Sigmoid colon (tissue), 6 donors: ENCODE measurements at regions not wholly inside any gene's neighbourhood (a gene's known extent, or its start where the extent isn't known, plus 50 kb on each side); places are given as distances from the start of the nearest gene placed in this dataset.

Source experiments
- DNase-seq: peaks from one replicate; pipeline ENCODE4 v3.0.0-alpha.2; 2019
- H3K27ac ChIP-seq, 4 donors: fragments of 200-600 bp; sonication (generic); one replicate each; pipeline ENCODE4 v1.5.1; 2016 to 2019; ENCODE audit warnings: mild to moderate bottlenecking in 1 of 4
- H3K27me3 ChIP-seq, 3 donors: fragments of 200-600 bp; sonication (generic); one replicate each; pipeline ENCODE4 v1.5.1; 2019; ENCODE audit warnings: mild to moderate bottlenecking in 1 of 3
- H3K36me3 ChIP-seq, 4 donors: fragments of 200-600 bp; sonication (generic); one replicate each; pipeline ENCODE4 v1.5.1; 2016 to 2019
- H3K4me1 ChIP-seq, 4 donors: fragments of 200-600 bp; sonication (generic); one replicate each; pipeline ENCODE4 v1.5.1; 2017 to 2019
- H3K4me3 ChIP-seq, 4 donors: fragments of 200-600 bp; sonication (generic); one replicate each; pipeline ENCODE4 v1.5.1; 2017 to 2019; ENCODE audit warnings: mild to moderate bottlenecking in 2 of 4, moderate library complexity in 1 of 4
- H3K9me3 ChIP-seq, 4 donors: fragments of 200-600 bp in 3 of 4; sonication (generic) in 3 of 4; one replicate each; pipeline versions ENCODE4 v1.5.1 to v1.6.1; 2013 to 2019
- CTCF ChIP-seq, 4 experiments: fragments of 450-650 bp in 3 of 4; fragments of 200-600 bp in 1 of 4; IDR thresholded peaks; one replicate each; pipeline ENCODE4 v1.5.1; 2016 to 2019; ENCODE audit warnings: antibody characterized with exemption in 4 of 4, mild to moderate bottlenecking in 3 of 4, moderate library complexity in 2 of 4
- EP300 ChIP-seq, 4 donors: sonication (generic); formaldehyde crosslinking; IDR thresholded peaks; one replicate each; pipeline ENCODE4 v1.6.1; 2017; ENCODE audit warnings: antibody characterized with exemption in 4 of 4
- POLR2A ChIP-seq, 2 donors: fragments of 450-650 bp; IDR thresholded peaks; one replicate each; pipeline ENCODE4 v1.6.1; 2016; ENCODE audit warnings: antibody characterized with exemption in 2 of 2, mild to moderate bottlenecking in 2 of 2, moderate library complexity in 2 of 2
- POLR2AphosphoS5 ChIP-seq, 4 donors: sonication (generic); formaldehyde crosslinking; IDR thresholded peaks; one replicate each; pipeline ENCODE4 v1.6.1; 2017; ENCODE audit warnings: antibody characterized with exemption in 4 of 4
- WGBS, 2 donors: extraction: QIAGEN DNeasy Blood & Tissue Kit; methylation state at CpG; one replicate each; pipeline ENCODE4 v1.1.7; 2013; 5-methylcytosine and 5-hydroxymethylcytosine counted together
- intact Hi-C: fragments of 100-400 bp; cut with DNase I; formaldehyde crosslinking; loops from one replicate; pipeline ENCODE4 v1.15.1; 2023
- donor health status: healthy with polysubstance abuse.
- donor health status: healthy.

DNA sequence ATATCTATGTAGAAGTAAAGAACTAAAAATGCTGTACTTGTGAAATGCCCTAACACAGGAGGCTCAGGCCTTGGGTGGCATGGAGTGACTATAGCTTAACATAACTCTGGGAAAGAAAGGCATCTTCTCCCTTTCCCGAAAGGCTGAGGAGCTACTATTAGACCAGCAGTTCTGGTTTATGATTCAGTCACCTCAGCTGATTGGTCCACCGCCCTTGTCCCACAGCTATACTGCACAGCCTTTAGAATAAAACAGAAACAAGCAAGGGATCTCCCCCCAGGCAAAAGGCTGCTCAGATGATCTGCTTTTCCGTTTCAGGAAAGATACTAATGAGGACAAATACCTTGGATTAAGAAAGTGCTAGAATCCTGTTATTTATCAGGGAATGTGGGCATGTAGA lies 171.3 kb downstream of the SNCA start:
- no peak for TF ChIP-seq CTCF (IDR thresholded peaks at IDR 0.05)
- no peak for TF ChIP-seq POLR2A (IDR thresholded peaks at IDR 0.05)
- TF ChIP-seq EP300 (IDR thresholded peaks at IDR 0.05): no peak
- no peak for TF ChIP-seq POLR2AphosphoS5 (IDR thresholded peaks at IDR 0.05)
- Histone ChIP-seq H3K4me1 (no peaks in the 10 kb centered on the region), H3K27me3 (no peaks in the 10 kb centered on the region), H3K4me3 (no peak overlapping the region), H3K9me3 (no peaks in the 10 kb centered on the region), H3K27ac (no peak overlapping the region), H3K36me3 (no peaks in the 10 kb centered on the region)
- intact Hi-C loops: no loop called here
- WGBS, 2 donors: 79 to 90% methylated on average over 3 of the region's 3 CpGs
- DNase-seq: no peak

GRCh38 chr4:89664521-89664920 lies 172.4 kb downstream of the SNCA start:
- no peak for DNase-seq
- Histone ChIP-seq H3K4me3 (no peak overlapping the region), H3K4me1 (no peaks in the 10 kb centered on the region), H3K36me3 (no peaks in the 10 kb centered on the region), H3K27me3 (no peaks in the 10 kb centered on the region), H3K27ac (no peak overlapping the region), H3K9me3 (no peaks in the 10 kb centered on the region)
- TF ChIP-seq EP300 (IDR thresholded peaks at IDR 0.05) (no peak), POLR2AphosphoS5 (IDR thresholded peaks at IDR 0.05) (no peak), CTCF (IDR thresholded peaks at IDR 0.05) (no peak), POLR2A (IDR thresholded peaks at IDR 0.05) (no peak)
- intact Hi-C loops: no loop called here

DNA sequence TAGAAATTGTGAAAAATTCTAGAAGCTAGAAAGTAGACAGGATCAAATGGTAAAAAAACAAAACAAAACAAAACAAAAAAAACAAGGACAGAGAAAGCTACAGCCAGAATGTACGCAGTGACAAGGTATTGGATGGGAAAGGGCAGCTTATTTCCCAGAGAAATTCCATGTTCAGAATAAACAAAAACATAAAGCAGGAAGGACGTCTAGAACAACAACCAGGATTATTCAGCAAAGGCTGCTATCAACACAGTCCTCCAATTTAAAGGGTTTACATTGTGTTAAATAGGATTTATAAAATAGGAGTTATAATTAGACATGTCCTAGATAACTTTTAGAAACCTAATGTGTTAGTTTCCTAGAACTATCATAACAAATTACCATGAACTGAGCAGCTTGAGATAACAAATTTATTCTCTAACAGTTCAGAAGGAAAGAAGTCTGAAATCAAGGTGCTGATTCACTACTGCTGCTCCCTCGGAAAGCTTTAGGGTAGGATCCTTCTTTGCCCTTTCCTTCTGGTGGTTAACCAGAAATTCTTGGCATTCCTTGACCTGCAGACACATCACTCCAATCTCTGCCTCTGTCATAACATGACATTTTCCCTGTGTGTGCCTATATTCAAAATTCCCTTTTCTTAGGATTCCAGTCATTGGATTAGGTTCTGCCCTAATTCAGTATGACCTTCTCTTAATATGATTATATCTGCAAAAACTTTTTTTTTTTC lies 175.6 kb downstream of the SNCA start:
- H3K27ac ChIP-seq: no peak overlapping the region
- intact Hi-C loops: no loop called here
- H3K27me3 ChIP-seq: no peaks in the 10 kb centered on the region
- no peaks in the 10 kb centered on the region for H3K36me3 ChIP-seq
- no peak for TF ChIP-seq EP300 (IDR thresholded peaks at IDR 0.05)
- no peak for TF ChIP-seq CTCF (IDR thresholded peaks at IDR 0.05)
- no peak for TF ChIP-seq POLR2AphosphoS5 (IDR thresholded peaks at IDR 0.05)
- no peak for TF ChIP-seq POLR2A (IDR thresholded peaks at IDR 0.05)
- no peaks in the 10 kb centered on the region for H3K9me3 ChIP-seq
- no peak overlapping the region for H3K4me3 ChIP-seq
- no peak for DNase-seq
- 79 to 82% methylated on average over 3 of the region's 3 CpGs for WGBS, 2 donors
- no peaks in the 10 kb centered on the region for H3K4me1 ChIP-seq

- no peak for DNase-seq
- intact Hi-C loops: no loop called here
- no peaks in the 10 kb centered on the region for H3K27me3 ChIP-seq
- no peak overlapping the region for H3K27ac ChIP-seq
- TF ChIP-seq POLR2A (IDR thresholded peaks at IDR 0.05) (no peak), EP300 (IDR thresholded peaks at IDR 0.05) (no peak), CTCF (IDR thresholded peaks at IDR 0.05) (no peak), POLR2AphosphoS5 (IDR thresholded peaks at IDR 0.05) (no peak)
- H3K36me3 ChIP-seq: no peaks in the 10 kb centered on the region
- no peaks in the 10 kb centered on the region for H3K4me1 ChIP-seq
- WGBS, 2 donors: 92 to 93% methylated on average over 4 of the region's 4 CpGs
- H3K4me3 ChIP-seq: no peak overlapping the region
- H3K9me3 ChIP-seq: no peaks in the 10 kb centered on the region
Observed at GRCh38 chr4:89660444-89661172, 176.4 kb downstream of the SNCA start.
